ENCODE measurements at regions not wholly inside any gene's neighbourhood (a gene's known extent, or its start where the extent isn't known, plus 50 kb on each side); places are given as distances from the start of the nearest gene placed in this dataset.
"Not testable (repeated sequence)": the region's sequence is repeated elsewhere in the genome, so short reads cannot be mapped to it uniquely, and the experiment has no call there.

DNA sequence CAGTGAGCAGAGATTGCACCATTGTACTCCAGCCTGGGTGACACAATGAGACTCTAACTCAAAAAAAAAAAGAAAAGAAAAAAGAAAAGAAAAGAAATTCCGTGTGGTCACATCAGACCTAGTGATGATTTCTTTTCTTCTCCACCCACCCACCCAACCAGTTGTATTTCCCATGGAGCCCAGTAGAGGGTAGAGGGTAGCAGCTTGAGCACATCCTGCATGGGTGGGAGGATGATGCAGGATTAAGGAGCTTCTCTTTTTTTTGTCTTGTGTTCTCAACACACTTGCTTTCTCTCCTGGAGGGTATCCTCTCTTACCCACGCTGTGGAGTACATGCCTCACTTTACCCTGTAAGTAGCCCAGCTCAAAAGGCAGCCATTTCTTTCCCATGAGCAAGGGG, 118.6 kb upstream of the CARD11 start:
- no peaks in the 10 kb centered on the region for H4K20me1 ChIP-seq (ENCODE audit: insufficient read depth, low read length)
- POLR2A ChIA-PET, result no interaction called here
- H3K27ac ChIP-seq (ENCODE audit: low read depth, low read length, poor library complexity, severe bottlenecking), result no peak overlapping the region
- CTCF ChIA-PET (ENCODE audit: unreplicated experiment), result no interaction called here
- no peak overlapping the region for H3K4me2 ChIP-seq (ENCODE audit: low read length)
- no peaks in the 10 kb centered on the region for H3K36me3 ChIP-seq (ENCODE audit: insufficient read depth, low read length)
- no peaks in the 10 kb centered on the region for H3K4me1 ChIP-seq (ENCODE audit: insufficient read depth, low read length, poor library complexity, severe bottlenecking)
- no peaks in the 10 kb centered on the region for H3K9me2 ChIP-seq (ENCODE audit: insufficient read depth, low read length)
- intact Hi-C loops (cut with micrococcal nuclease; ENCODE audit: unreplicated experiment), result no loop called here
- no peaks in the 10 kb centered on the region for H3K9me3 ChIP-seq (ENCODE audit: low read length)
- DNase-seq (ENCODE audit: low spot score), result peak; percentile 34
- BruUV-seq (replicated peaks), result no TSS peak
- H2AFZ ChIP-seq (ENCODE audit: low read length), result no peak overlapping the region
- TF ChIP-seq, protein P1, sequence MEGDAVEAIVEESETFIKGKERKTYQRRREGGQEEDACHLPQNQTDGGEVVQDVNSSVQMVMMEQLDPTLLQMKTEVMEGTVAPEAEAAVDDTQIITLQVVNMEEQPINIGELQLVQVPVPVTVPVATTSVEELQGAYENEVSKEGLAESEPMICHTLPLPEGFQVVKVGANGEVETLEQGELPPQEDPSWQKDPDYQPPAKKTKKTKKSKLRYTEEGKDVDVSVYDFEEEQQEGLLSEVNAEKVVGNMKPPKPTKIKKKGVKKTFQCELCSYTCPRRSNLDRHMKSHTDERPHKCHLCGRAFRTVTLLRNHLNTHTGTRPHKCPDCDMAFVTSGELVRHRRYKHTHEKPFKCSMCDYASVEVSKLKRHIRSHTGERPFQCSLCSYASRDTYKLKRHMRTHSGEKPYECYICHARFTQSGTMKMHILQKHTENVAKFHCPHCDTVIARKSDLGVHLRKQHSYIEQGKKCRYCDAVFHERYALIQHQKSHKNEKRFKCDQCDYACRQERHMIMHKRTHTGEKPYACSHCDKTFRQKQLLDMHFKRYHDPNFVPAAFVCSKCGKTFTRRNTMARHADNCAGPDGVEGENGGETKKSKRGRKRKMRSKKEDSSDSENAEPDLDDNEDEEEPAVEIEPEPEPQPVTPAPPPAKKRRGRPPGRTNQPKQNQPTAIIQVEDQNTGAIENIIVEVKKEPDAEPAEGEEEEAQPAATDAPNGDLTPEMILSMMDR (conservative IDR thresholded peaks at IDR 0.05; ENCODE audit: low read length), result peak; percentile 47; the same call in 1 of the 2 replicates
- TF ChIP-seq EZH2phosphoT487 (IDR thresholded peaks at IDR 0.05; ENCODE audit: borderline replicate concordance, low read depth, low read length), result no peak
- H3K4me3 ChIP-seq (ENCODE audit: low read depth, low read length, poor library complexity, severe bottlenecking), result no peak overlapping the region
- no peaks in the 10 kb centered on the region for H3K79me2 ChIP-seq (ENCODE audit: insufficient read depth, low read depth, low read length)

DNA sequence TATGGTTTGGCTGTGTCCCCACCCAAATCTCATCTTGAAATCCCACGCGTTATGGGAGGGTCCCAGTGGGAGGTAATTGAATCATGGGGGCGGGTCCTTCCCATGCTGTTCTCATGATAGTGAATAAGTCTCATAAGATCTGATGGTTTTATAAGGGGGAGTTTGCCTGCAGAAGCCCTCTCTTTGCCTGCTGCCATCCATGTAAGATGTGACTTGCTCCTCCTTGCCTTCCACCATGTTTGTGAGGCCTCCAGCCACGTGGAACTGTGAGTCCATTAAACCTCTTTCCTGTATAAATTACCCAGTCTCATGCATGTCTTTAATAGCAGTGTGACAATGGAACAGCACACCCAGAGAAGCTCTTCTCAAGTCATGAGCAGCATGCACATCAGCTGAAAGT, 119.1 kb upstream of the CARD11 start:
- H3K27ac ChIP-seq (ENCODE audit: low read depth, low read length, poor library complexity, severe bottlenecking); H3K9me3 ChIP-seq (ENCODE audit: low read length); POLR2A ChIA-PET; H4K20me1 ChIP-seq (ENCODE audit: insufficient read depth, low read length); BruUV-seq (replicated peaks); intact Hi-C loops (cut with micrococcal nuclease; ENCODE audit: unreplicated experiment); H2AFZ ChIP-seq (ENCODE audit: low read length); H3K9me2 ChIP-seq (ENCODE audit: insufficient read depth, low read length); H3K4me3 ChIP-seq (ENCODE audit: low read depth, low read length, poor library complexity, severe bottlenecking); H3K4me2 ChIP-seq (ENCODE audit: low read length); H3K36me3 ChIP-seq (ENCODE audit: insufficient read depth, low read length); H3K4me1 ChIP-seq (ENCODE audit: insufficient read depth, low read length, poor library complexity, severe bottlenecking); DNase-seq (ENCODE audit: low spot score); H3K79me2 ChIP-seq (ENCODE audit: insufficient read depth, low read depth, low read length); CTCF ChIA-PET (ENCODE audit: unreplicated experiment): not testable (repeated sequence)

DNA sequence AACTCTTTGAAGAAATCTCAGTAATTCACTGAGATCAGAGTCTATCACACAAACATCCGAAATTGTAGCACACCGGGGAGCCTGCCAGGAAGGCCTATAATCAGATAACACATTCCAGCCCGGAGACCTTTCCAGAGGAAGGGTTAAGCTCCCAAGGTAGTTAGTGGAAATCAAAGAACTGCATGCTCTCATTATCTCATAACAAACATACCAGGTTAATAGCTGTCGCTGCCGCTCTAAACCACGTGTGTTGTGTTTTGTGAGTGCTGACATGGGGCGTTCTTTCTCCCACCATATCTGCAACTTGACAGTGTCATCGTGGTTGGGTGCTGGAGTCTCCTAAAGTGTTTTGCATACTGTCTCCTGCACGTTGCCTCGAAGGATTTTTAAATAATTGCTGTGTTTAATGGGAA, 120.7 kb upstream of the CARD11 start:
- TF ChIP-seq, protein P1 (conservative IDR thresholded peaks at IDR 0.05; ENCODE audit: low read length), result no peak
- no peak for TF ChIP-seq EZH2phosphoT487 (IDR thresholded peaks at IDR 0.05; ENCODE audit: borderline replicate concordance, low read depth, low read length)
- no peak for DNase-seq (ENCODE audit: low spot score)
- Histone ChIP-seq H3K36me3 (ENCODE audit: insufficient read depth, low read length) (no peaks in the 10 kb centered on the region), H3K4me1 (ENCODE audit: insufficient read depth, low read length, poor library complexity, severe bottlenecking) (no peaks in the 10 kb centered on the region), H2AFZ (ENCODE audit: low read length) (no peak overlapping the region), H3K4me3 (ENCODE audit: low read depth, low read length, poor library complexity, severe bottlenecking) (no peak overlapping the region), H3K79me2 (ENCODE audit: insufficient read depth, low read depth, low read length) (no peaks in the 10 kb centered on the region), H3K9me2 (ENCODE audit: insufficient read depth, low read length) (no peaks in the 10 kb centered on the region), H3K9me3 (ENCODE audit: low read length) (no peaks in the 10 kb centered on the region), H3K4me2 (ENCODE audit: low read length) (no peak overlapping the region), H3K27ac (ENCODE audit: low read depth, low read length, poor library complexity, severe bottlenecking) (no peak overlapping the region), H4K20me1 (ENCODE audit: insufficient read depth, low read length) (no peaks in the 10 kb centered on the region)
- CTCF ChIA-PET (ENCODE audit: unreplicated experiment), result no interaction called here
- BruUV-seq (replicated peaks), result no TSS peak
- POLR2A ChIA-PET, result no interaction called here
- intact Hi-C loops (cut with micrococcal nuclease; ENCODE audit: unreplicated experiment), result no loop called here
